HUES6 (cell line): ENCODE measurements at regions not wholly inside any gene's neighbourhood (a gene's known extent, or its start where the extent isn't known, plus 50 kb on each side); places are given as distances from the start of the nearest gene placed in this dataset.
"Not testable (repeated sequence)": the region's sequence is repeated elsewhere in the genome, so short reads cannot be mapped to it uniquely, and the experiment has no call there.

Experiments
- H3K27ac ChIP-seq: 2 replicates; pipeline ENCODE4 v1.7.0; 2013; ENCODE audit warnings: low read depth, mild to moderate bottlenecking, low read length, inconsistent platforms
- H3K27me3 ChIP-seq: 2 replicates; pipeline ENCODE4 v1.6.1; 2013; ENCODE audit warnings: low read length; ENCODE audit not compliant: control insufficient read depth, insufficient read depth
- H3K36me3 ChIP-seq: 2 replicates; pipeline ENCODE4 v1.6.1; 2013; ENCODE audit warnings: low read length; ENCODE audit not compliant: control insufficient read depth, insufficient read depth
- H3K4me1 ChIP-seq: 2 replicates; pipeline ENCODE4 v1.6.1; 2013; ENCODE audit warnings: low read length; ENCODE audit not compliant: control insufficient read depth, insufficient read depth
- H3K4me3 ChIP-seq: 2 replicates; pipeline ENCODE4 v1.5.1; 2013; ENCODE audit warnings: low read depth, low read length
- H3K9ac ChIP-seq: one replicate; pipeline ENCODE4 v1.6.1; 2013; ENCODE audit warnings: mild to moderate bottlenecking, low read length
- H3K9me3 ChIP-seq: 2 replicates; pipeline ENCODE4 v1.6.1; 2013; ENCODE audit warnings: low read depth, low read length; ENCODE audit not compliant: control insufficient read depth, insufficient read depth

DNA sequence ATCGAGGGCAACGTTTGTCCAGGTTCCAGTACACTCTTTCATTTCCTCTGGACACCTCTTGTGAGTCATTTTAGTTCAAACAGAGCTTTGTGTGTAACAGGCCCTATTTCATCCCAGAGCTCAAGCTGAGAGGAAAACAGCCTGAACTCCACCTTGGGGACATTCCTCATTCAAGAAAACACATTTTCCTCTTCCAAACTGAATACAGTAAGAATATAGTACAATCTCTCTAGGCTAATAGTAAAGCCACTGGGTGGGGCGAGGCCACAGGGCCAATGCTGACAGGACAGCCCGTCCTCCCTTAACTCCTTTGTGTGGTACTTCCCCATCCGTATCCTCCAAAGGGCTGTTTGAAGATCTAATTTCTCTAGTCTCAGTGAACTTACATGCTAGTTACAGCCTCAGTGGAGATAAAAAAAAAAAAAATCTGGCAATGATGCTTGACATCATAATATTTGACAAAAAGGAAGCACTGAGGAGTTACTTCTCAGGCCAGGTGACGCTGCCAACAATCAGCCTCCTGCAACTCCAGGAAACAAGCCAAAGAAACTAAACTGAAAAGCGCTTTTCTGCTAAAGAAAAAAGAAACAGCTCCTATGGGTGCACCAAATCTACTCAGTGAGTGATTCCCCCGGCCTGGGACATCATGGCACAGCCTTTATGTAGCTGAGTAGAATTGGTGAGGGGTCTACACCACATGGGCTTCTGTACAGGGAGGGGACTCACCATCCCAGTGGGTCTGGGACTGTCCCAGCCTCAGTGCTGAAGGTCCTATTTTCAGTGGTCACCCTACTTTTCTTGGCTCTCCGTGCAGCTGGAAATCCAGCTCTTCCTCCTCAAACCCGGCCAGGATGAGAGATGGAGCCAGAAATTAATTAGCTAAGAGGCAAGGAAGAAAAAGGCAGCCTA, 238.2 kb upstream of the NEBL start:
- Histone ChIP-seq H3K4me3 (no peak overlapping the region), H3K27me3 (no peaks in the 10 kb centered on the region)

DNA sequence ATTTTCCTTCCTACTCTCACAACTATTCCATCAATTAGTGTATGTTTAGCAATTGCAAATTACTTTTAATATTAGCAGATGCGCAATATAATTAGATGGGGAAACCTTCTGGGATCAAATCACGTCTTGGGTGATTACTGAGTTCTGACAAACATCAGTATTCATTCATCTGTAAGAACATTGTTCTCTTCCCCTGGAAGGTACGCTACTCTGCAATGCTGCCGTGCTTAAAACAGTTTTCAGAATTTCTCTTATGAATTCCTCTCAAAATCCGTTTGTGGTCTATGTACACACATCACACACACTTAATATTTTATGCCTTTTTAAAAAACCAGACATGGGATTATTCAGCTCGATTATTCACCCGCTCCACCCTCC, 237.5 kb upstream of the NEBL start:
- no peak overlapping the region for H3K27ac ChIP-seq
- H3K4me3 ChIP-seq, result no peak overlapping the region
- no peaks in the 10 kb centered on the region for H3K9me3 ChIP-seq

More for the DNA sequence above, 238.2 kb upstream of the NEBL start:
- Histone ChIP-seq H3K36me3 (no peaks in the 10 kb centered on the region), H3K27ac (no peak overlapping the region), H3K9me3 (no peaks in the 10 kb centered on the region), H3K4me1 (0 out of 2 replicates have a peak, but pooled peaks cover 4% of the 10 kb centered on the region), H3K9ac (no peak overlapping the region)

DNA sequence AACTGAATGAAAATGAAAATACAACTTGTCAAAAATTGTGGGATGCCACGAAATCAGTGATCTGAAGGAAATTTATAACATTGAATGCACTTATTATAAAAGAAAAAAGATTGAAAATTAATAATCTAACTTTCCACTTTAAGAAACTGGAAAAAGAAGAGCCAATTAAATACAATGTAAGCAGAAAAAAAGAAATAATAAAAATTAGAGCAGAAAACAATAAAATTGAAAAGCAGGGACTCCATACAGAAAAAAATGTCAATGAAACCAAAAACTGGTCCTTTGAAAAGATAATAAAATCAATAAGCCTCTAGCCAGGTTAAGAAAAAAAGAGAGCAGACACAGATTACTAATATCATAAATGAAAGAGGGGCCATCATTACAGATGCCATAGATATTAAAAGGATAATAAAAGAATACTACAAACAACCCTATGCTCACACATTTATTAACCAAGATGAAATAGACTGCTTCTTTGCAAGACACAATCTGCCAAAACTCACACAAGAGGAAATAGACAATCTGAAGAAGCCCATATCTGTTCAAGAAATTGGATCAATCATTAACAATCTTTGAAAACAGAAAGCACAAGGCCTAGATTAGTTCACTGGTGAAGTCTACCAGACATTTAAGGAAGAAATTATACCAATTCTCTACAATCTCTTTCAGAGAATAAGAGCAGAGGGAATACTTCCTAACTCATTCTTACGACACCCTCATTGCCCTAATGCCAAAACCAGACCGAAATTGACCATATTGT, 233.8 kb upstream of the NEBL start:
- Histone ChIP-seq H3K27me3 (no peaks in the 10 kb centered on the region), H3K9ac (no peak overlapping the region), H3K9me3 (no peaks in the 10 kb centered on the region), H3K27ac (no peak overlapping the region), H3K36me3 (no peaks in the 10 kb centered on the region), H3K4me3 (no peak overlapping the region), H3K4me1 (peaks cover 9% of the 10 kb centered on the region)

More for the DNA sequence above, 237.5 kb upstream of the NEBL start:
- Histone ChIP-seq H3K4me1 (peaks cover 9% of the 10 kb centered on the region), H3K36me3 (no peaks in the 10 kb centered on the region), H3K27me3 (no peaks in the 10 kb centered on the region), H3K9ac (no peak overlapping the region)

DNA sequence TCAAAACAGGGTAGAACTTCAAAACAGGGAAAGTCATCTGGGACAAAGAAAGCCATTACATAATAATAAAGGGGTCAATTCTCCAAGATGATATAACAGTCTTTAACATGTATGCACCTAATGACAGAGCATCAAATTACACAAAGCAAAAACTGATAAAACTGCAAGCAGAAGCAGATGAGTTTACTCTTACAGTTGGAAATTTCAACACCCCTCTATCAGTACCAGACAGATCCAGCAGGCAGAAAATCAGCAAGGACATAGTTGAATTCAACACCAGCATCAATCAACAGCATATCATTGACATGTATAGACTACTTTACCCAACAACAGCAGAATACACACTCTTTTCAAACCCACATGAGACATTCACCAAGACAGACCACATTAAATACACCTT, 233.0 kb upstream of the NEBL start:
- Histone ChIP-seq H3K4me3 (no peak overlapping the region), H3K9me3 (no peaks in the 10 kb centered on the region), H3K27ac (no peak overlapping the region), H3K36me3 (no peaks in the 10 kb centered on the region), H3K27me3 (no peaks in the 10 kb centered on the region), H3K4me1 (peaks cover 9% of the 10 kb centered on the region), H3K9ac (no peak overlapping the region)

DNA sequence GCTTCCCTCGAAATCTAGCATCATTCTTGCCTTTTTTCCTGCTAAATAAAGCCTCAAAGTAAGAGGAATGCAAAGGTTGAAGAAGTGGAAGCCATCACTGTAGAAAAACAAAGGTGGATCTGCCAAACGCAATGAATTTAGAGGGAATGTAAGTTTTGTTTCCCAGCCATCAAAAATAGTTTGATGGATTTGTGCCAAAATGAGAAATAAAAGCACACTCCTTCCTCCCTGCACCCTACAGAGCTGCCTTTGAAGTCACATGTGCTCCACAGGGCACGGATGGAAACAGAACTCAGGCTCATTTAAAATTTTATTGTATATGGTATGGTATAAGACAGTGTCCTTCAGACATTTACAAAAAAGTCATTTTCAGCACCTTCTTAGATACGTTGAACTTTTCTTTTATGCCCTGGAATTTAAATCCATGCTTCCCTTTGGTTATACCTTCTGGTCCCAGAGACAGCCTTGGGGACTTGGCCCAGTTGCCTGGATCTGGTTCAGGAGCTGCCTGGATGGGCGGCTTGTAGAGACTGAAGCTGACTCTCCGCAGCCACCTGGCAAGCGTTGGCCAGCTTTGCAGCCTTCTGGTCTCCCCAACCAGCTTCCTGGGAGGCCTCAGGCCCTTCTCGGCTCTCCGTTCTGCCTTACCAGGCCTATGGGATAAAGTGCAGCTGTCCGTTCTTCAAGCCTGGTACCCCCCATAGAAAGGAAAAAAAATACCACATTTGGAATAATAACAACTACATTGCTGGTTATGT, 228.5 kb upstream of the NEBL start:
- Histone ChIP-seq H3K27me3 (no peaks in the 10 kb centered on the region), H3K9ac (no peak overlapping the region), H3K27ac (no peak overlapping the region), H3K4me1 (peaks cover 5% of the 10 kb centered on the region), H3K9me3 (no peaks in the 10 kb centered on the region), H3K4me3 (no peak overlapping the region), H3K36me3 (no peaks in the 10 kb centered on the region)

DNA sequence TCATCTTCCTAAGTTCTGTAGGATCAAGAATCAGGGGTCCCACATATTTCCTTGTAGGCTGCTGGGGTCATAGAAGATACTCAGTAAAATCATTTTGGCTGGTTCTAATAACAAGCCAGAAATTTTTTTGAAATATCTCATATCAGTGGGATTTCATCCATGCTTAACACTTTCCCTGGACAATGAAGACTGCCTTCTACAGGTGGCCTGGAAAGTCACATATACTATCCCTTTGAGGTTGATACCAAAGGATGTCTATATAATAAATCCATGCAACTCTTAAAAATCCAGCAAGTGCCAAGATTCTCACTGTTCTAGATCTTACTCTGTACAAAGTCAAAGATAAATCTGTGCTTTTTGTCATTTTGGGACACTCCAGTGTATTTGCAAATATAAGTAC, 225.8 kb upstream of the NEBL start:
- Histone ChIP-seq H3K9me3 (no peaks in the 10 kb centered on the region), H3K9ac (no peak overlapping the region)

DNA sequence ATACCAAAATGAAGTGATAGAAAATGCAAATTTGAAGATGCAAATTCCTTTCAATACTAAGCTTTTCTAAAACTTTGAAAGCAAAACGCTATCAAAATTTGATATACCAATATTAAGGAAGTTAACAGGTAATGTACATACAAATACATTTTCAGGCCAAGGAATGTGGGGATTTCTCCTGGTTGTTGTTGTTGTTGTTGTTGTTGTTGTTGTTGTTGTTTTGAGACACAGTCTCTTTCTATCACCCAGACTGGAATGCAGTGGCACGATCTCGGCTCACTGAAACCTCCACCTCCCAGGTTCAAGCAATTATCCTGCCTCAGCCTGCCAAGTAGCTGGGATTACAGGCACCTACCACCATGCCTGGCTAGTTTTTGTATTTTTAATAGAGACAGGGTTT, 224.7 kb upstream of the NEBL start:
- H3K4me3 ChIP-seq, H3K4me1 ChIP-seq, H3K27ac ChIP-seq, H3K9ac ChIP-seq, H3K36me3 ChIP-seq, H3K9me3 ChIP-seq, H3K27me3 ChIP-seq: not testable (repeated sequence)

More for the DNA sequence above, 225.8 kb upstream of the NEBL start:
- H3K36me3 ChIP-seq, result no peaks in the 10 kb centered on the region
- H3K4me1 ChIP-seq, result no peaks in the 10 kb centered on the region
- no peak overlapping the region for H3K4me3 ChIP-seq
- no peak overlapping the region for H3K27ac ChIP-seq
- no peaks in the 10 kb centered on the region for H3K27me3 ChIP-seq

DNA sequence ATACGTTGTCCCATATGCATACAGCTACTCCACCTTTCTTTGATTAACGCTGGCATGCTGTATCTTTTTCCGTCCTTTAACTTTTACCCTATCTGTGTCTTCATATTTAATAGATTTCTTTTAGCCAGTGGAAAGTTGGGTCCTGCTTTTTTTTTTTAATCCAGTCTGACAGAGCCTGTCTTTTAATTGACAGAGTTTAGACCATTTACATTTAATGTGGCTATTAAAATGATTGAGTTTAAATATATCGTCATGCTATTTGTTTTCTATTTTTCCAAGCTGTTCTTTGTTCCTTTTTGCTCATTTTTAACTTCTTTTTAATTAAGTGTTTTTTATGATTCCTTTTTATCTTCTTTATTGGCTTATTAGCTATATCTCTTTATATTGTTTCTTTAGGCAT, 217.6 kb upstream of the NEBL start:
- Histone ChIP-seq H3K9ac (no peak overlapping the region), H3K4me1 (no peaks in the 10 kb centered on the region), H3K36me3 (no peaks in the 10 kb centered on the region), H3K27me3 (no peaks in the 10 kb centered on the region), H3K4me3 (no peak overlapping the region), H3K9me3 (peaks cover 3% of the 10 kb centered on the region; the same call in 1 of the 2 replicates), H3K27ac (no peak overlapping the region)

DNA sequence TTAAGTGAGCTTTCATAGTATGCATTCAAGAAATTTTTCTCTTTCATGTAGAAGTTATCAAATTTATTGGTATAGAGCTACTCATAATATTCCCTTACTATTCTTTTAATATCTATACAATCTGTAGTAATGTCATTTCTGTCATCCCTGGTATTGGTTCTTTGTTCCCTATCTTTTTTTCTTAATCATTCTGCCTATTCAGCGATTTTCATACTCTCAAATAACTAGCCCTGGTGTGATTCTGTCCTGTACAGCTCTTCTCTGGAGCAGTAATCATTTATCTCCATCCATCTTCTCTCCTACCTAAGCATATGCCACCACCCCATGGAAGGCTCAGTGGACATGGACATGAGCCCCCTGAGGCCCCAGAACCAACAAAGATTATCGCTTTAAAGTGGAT, 213.2 kb upstream of the NEBL start:
- Histone ChIP-seq H3K4me1 (no peaks in the 10 kb centered on the region), H3K4me3 (no peak overlapping the region), H3K27ac (no peak overlapping the region), H3K36me3 (no peaks in the 10 kb centered on the region), H3K9ac (no peak overlapping the region), H3K9me3 (peaks cover 3% of the 10 kb centered on the region; the same call in 1 of the 2 replicates), H3K27me3 (no peaks in the 10 kb centered on the region)

DNA sequence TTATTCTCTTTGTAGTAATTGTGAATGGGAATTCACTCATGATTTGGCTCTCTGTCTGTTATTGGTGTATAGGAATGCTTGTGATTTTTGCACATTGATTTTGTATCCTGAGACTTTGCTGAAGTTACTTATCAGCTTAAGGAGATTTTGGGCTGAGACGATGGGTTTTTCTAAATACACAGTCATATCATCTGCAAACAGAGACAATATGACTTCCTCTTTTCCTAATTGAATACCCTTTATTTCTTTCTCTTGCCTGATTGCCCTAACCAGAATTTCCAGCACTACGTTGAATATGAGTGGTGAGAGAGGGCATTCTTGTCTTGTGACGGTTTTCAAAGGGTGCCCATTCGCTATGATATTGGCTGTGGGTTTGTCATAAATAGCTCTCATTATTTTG, 209.8 kb upstream of the NEBL start:
- H3K4me3 ChIP-seq, H3K27ac ChIP-seq, H3K4me1 ChIP-seq: not testable (repeated sequence)

DNA sequence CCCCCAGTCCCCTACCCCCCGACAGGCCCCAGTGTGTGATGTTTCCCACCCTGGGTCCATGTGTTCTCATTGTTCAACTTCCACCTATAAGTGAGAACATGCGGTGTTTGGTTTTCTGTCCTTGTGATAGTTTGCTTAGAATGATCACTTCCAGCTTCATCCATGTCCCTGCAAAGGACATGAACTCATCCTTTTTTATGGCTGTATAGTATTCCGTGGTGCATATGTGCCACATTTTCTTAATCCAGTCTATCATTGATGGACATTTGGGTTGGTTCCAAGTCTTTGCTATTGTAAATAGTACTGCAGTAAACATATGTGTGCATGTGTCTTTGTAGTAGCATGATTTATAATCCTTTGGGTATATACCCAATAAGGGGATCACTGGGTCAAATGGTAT, 208.2 kb upstream of the NEBL start:
- H3K36me3 ChIP-seq, H3K27ac ChIP-seq, H3K27me3 ChIP-seq, H3K4me1 ChIP-seq, H3K9ac ChIP-seq, H3K9me3 ChIP-seq, H3K4me3 ChIP-seq: not testable (repeated sequence)

More for the DNA sequence above, 209.8 kb upstream of the NEBL start:
- not testable (repeated sequence) for H3K36me3 ChIP-seq, H3K27me3 ChIP-seq, H3K9me3 ChIP-seq, H3K9ac ChIP-seq
